GM12878 (cell line): ENCODE measurements at regions not wholly inside any gene's neighbourhood (a gene's known extent, or its start where the extent isn't known, plus 50 kb on each side); places are given as distances from the start of the nearest gene placed in this dataset.
"Not testable (repeated sequence)": the region's sequence is repeated elsewhere in the genome, so short reads cannot be mapped to it uniquely, and the experiment has no call there.

Experiments
- ATAC-seq: fragments of 200-7000 bp; cut with Tn5 transposase; 3 replicates; pipeline ENCODE4 v1.9.1; 2020; ENCODE audit warnings: mild to moderate bottlenecking, moderate library complexity
- BruUV-seq: library from RNA; stranded (reverse); fragments of 400-500 nt; replicated peaks from 2 replicates; lab custom pipeline; 2021; lab: Mats Ljungman, UMichigan
- CTCF ChIA-PET: fragments of 300-600 bp; sonication (Branson Sonifier 250); formaldehyde crosslinking; extraction: SDS; loops from one replicate; lab custom pipeline; 2021; ENCODE audit warnings: inconsistent platforms; lab: Yijun Ruan, JAX
- POLR2A ChIA-PET: fragments of 350-600 bp; formaldehyde crosslinking; extraction: SDS; loops from one replicate; lab custom pipeline; 2021; ENCODE audit warnings: inconsistent platforms; lab: Charles Lee
- RAD21 ChIA-PET: fragments of 300-600 bp; sonication (Branson Sonifier 250); formaldehyde crosslinking; loops from one replicate; lab custom pipeline; 2023; ENCODE audit warnings: antibody characterized with exemption; ENCODE audit not compliant: unreplicated experiment; lab: Charles Lee
- SMC1A ChIA-PET: fragments of 300-600 bp; sonication (Branson Sonifier 250); formaldehyde crosslinking; loops from one replicate; lab custom pipeline; 2023; ENCODE audit not compliant: unreplicated experiment, uncharacterized antibody; lab: Charles Lee
- DNase-seq: peaks from one replicate; pipeline ENCODE4 v3.0.0-alpha.2; 2011; ENCODE audit warnings: low read depth, low spot score
- FAIRE-seq: peaks from 3 replicates; lab custom pipeline; 2011; peaks lifted over from hg19 to GRCh38; lab: Jason Lieb, UNC
- H2AFZ ChIP-seq: 2 replicates; pipeline ENCODE4 v1.6.0; 2011; ENCODE audit warnings: low read depth, low read length, control low read depth; ENCODE audit not compliant: control insufficient read depth
- H3K27ac ChIP-seq: 2 replicates; pipeline ENCODE4 v1.5.1; 2011; ENCODE audit warnings: control low read depth; ENCODE audit not compliant: control insufficient read depth, insufficient read depth
- H3K27me3 ChIP-seq, 2 experiments: replicated peaks in 1 of 2; 2 replicates each; pipeline versions ENCODE4 v1.6.0 to v1.6.1; 2011; ENCODE audit warnings: low read length in 1 of 2; ENCODE audit not compliant: control insufficient read depth in 2 of 2, insufficient read depth in 2 of 2
- H3K36me3 ChIP-seq, 2 experiments: 2 replicates each; pipeline ENCODE4 v1.5.1; 2011; ENCODE audit warnings: low read length in 1 of 2; ENCODE audit not compliant: control insufficient read depth in 2 of 2, insufficient read depth in 2 of 2
- H3K4me1 ChIP-seq: 2 replicates; pipeline ENCODE4 v1.6.1; 2011; ENCODE audit warnings: mild to moderate bottlenecking, low read length, moderate library complexity, mixed read lengths; ENCODE audit not compliant: control insufficient read depth, insufficient read depth
- H3K4me2 ChIP-seq: 2 replicates; pipeline ENCODE4 v1.6.0; 2011; ENCODE audit warnings: control low read depth; ENCODE audit not compliant: control insufficient read depth, insufficient read depth
- H3K4me3 ChIP-seq: fragments of 200-600 bp; sonication (generic); 2 replicates; pipeline ENCODE4 v1.5.1; 2016
- H3K79me2 ChIP-seq: 2 replicates; pipeline ENCODE4 v1.6.0; 2011; ENCODE audit warnings: low read length; ENCODE audit not compliant: control insufficient read depth, insufficient read depth
- H3K9ac ChIP-seq: 2 replicates; pipeline ENCODE4 v1.8.0; 2011; ENCODE audit warnings: low read length, control low read depth, mixed read lengths; ENCODE audit not compliant: control insufficient read depth, insufficient read depth
- H3K9me3 ChIP-seq: replicated peaks from 3 replicates; pipeline ENCODE4 v1.5.1; 2011; ENCODE audit warnings: mild to moderate bottlenecking, low read length; ENCODE audit not compliant: control insufficient read depth, insufficient read depth
- H4K20me1 ChIP-seq: 2 replicates; pipeline ENCODE4 v1.6.0; 2011; ENCODE audit not compliant: control insufficient read depth, insufficient read depth
- MEF2B ChIP-seq: fragments of 450-650 bp; IDR thresholded peaks from 2 replicates; pipeline ENCODE4 v1.6.1; 2018; ENCODE audit warnings: mild to moderate bottlenecking, moderate library complexity; ENCODE audit not compliant: partially characterized antibody, poor library complexity, severe bottlenecking
- WGBS: methylation state at CpG from one replicate; pipeline ENCODE4 v1.1.6; 2016; ENCODE audit warnings: low lambda C conversion rate; ENCODE audit not compliant: insufficient replicate concordance, insufficient coverage; ENCODE audit errors: missing lambda C conversion rate; 5-methylcytosine and 5-hydroxymethylcytosine counted together
- in situ Hi-C: fragments of 300-500 bp; cut with MboI; formaldehyde crosslinking; loops from 9 replicates; pipeline ENCODE4 v1.14.3; 2018; ENCODE audit warnings: mixed read lengths
- intact Hi-C: fragments of 100-400 bp; cut with micrococcal nuclease; formaldehyde crosslinking; loops from one replicate; pipeline ENCODE4 v1.14.2; 2022; ENCODE audit not compliant: unreplicated experiment

GRCh38 chr16:6725634-6726331 lies 606.9 kb upstream of the RBFOX1 start:
- no TSS peak for BruUV-seq
- no peak overlapping the region for H2AFZ ChIP-seq
- no peaks in the 10 kb centered on the region for H3K4me1 ChIP-seq
- intact Hi-C loops, result no loop called here
- in situ Hi-C loops, result loop anchor here (10.0 kb wide), 1 partner anchor 61 kb away; no protein-coding TSS in a partner anchor
- FAIRE-seq, result no peak
- SMC1A ChIA-PET, result no interaction called here
- RAD21 ChIA-PET, result no interaction called here
- H3K9ac ChIP-seq, result no peak overlapping the region
- WGBS, result 6% methylated on average over 7 of the region's 7 CpGs
- DNase-seq, result no peak
- POLR2A ChIA-PET, result no interaction called here
- no peak overlapping the region for H3K27ac ChIP-seq
- H3K79me2 ChIP-seq, result no peaks in the 10 kb centered on the region
- no peak overlapping the region for H3K4me2 ChIP-seq
- no peak for TF ChIP-seq MEF2B
- H3K9me3 ChIP-seq, result no peaks in the 10 kb centered on the region
- CTCF ChIA-PET, result no interaction called here
- H3K4me3 ChIP-seq, result no peak overlapping the region
- no peaks in the 10 kb centered on the region for H3K27me3 ChIP-seq
- H3K36me3 ChIP-seq, result no peaks in the 10 kb centered on the region
- H4K20me1 ChIP-seq, result no peaks in the 10 kb centered on the region
- no peak for ATAC-seq

DNA sequence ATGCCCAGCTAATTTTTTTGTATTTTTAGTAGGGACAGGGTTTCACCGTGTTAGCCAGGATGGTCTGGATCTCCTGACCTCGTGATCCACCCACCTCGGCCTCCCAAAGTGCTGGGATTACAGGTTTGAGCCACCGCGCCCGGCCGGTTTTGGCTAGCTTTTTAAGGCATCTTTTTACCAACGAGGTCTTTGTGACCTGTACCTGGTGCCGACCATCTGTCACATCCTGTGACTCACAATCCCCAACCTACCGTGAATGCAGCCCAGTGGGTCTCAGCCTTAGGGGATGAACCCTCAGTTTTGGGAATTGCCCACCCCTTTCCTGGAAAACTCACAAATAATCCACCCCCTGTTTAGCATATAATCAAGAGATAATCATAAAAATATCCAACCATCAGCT lies 607.4 kb upstream of the RBFOX1 start:
- H3K9ac ChIP-seq, BruUV-seq, ATAC-seq, DNase-seq, H3K4me3 ChIP-seq, H4K20me1 ChIP-seq, H2AFZ ChIP-seq, H3K4me1 ChIP-seq, H3K9me3 ChIP-seq, SMC1A ChIA-PET, FAIRE-seq, H3K36me3 ChIP-seq, RAD21 ChIA-PET, H3K79me2 ChIP-seq, POLR2A ChIA-PET, H3K27ac ChIP-seq, H3K27me3 ChIP-seq, intact Hi-C loops, H3K4me2 ChIP-seq, CTCF ChIA-PET: not testable (repeated sequence)
- in situ Hi-C loops, result loop anchor here (10.0 kb wide), 1 partner anchor 60 kb away; no protein-coding TSS in a partner anchor
- WGBS, result 55% methylated on average over 10 of the region's 10 CpGs
